ENCODE measurements at regions not wholly inside any gene's neighbourhood (a gene's known extent, or its start where the extent isn't known, plus 50 kb on each side); places are given as distances from the start of the nearest gene placed in this dataset.

- Histone ChIP-seq H3K4me3 (ENCODE audit: insufficient read length, low read depth) (no peak overlapping the region), H3K4me1 (ENCODE audit: insufficient read depth, insufficient read length) (no peaks in the 10 kb centered on the region), H3K27me3 (ENCODE audit: insufficient read depth, insufficient read length) (no peaks in the 10 kb centered on the region), H3K36me3 (ENCODE audit: insufficient read depth, insufficient read length, low read length) (no peaks in the 10 kb centered on the region), H3K9me3 (ENCODE audit: insufficient read depth, low read length) (no peaks in the 10 kb centered on the region), H3K9ac (ENCODE audit: insufficient read length, low read depth) (no peak overlapping the region)
- TF ChIP-seq YY1 (IDR thresholded peaks at IDR 0.05; ENCODE audit: insufficient read depth, insufficient read length), result no peak
- TF ChIP-seq SUZ12 (IDR thresholded peaks at IDR 0.05; ENCODE audit: extremely low read depth, insufficient read depth, insufficient read length), result no peak
- TF ChIP-seq ZNF274 (IDR thresholded peaks at IDR 0.05; ENCODE audit: low read depth, low read length), result no peak
- DNase-seq (ENCODE audit: low read depth, low spot score), result no peak
Observed at GRCh38 chr2:222807431-222807830, 53.4 kb upstream of the ACSL3 start.

- no peak overlapping the region for H3K4me3 ChIP-seq (ENCODE audit: insufficient read length, low read depth)
- no peaks in the 10 kb centered on the region for H3K9me3 ChIP-seq (ENCODE audit: insufficient read depth, low read length)
- TF ChIP-seq ZNF274 (IDR thresholded peaks at IDR 0.05; ENCODE audit: low read depth, low read length), result no peak
- TF ChIP-seq SUZ12 (IDR thresholded peaks at IDR 0.05; ENCODE audit: extremely low read depth, insufficient read depth, insufficient read length), result no peak
- H3K4me1 ChIP-seq (ENCODE audit: insufficient read depth, insufficient read length), result no peaks in the 10 kb centered on the region
- DNase-seq (ENCODE audit: low read depth, low spot score), result no peak
- H3K27me3 ChIP-seq (ENCODE audit: insufficient read depth, insufficient read length), result no peaks in the 10 kb centered on the region
- H3K9ac ChIP-seq (ENCODE audit: insufficient read length, low read depth), result no peak overlapping the region
- no peaks in the 10 kb centered on the region for H3K36me3 ChIP-seq (ENCODE audit: insufficient read depth, insufficient read length, low read length)
Observed at GRCh38 chr2:222809582-222809981, 51.3 kb upstream of the ACSL3 start.

GRCh38 chr2:222810044-222810443 lies 50.8 kb upstream of the ACSL3 start:
- H3K27me3 ChIP-seq (ENCODE audit: insufficient read depth, insufficient read length), result no peaks in the 10 kb centered on the region
- H3K9ac ChIP-seq (ENCODE audit: insufficient read length, low read depth), result no peak overlapping the region
- TF ChIP-seq YY1 (IDR thresholded peaks at IDR 0.05; ENCODE audit: insufficient read depth, insufficient read length), result no peak
- TF ChIP-seq ZNF274 (IDR thresholded peaks at IDR 0.05; ENCODE audit: low read depth, low read length), result no peak
- TF ChIP-seq SUZ12 (IDR thresholded peaks at IDR 0.05; ENCODE audit: extremely low read depth, insufficient read depth, insufficient read length), result no peak
- H3K36me3 ChIP-seq (ENCODE audit: insufficient read depth, insufficient read length, low read length), result no peaks in the 10 kb centered on the region
- no peaks in the 10 kb centered on the region for H3K4me1 ChIP-seq (ENCODE audit: insufficient read depth, insufficient read length)
- H3K4me3 ChIP-seq (ENCODE audit: insufficient read length, low read depth), result no peak overlapping the region
- H3K9me3 ChIP-seq (ENCODE audit: insufficient read depth, low read length), result peaks cover 4% of the 10 kb centered on the region; the same call in 1 of the 2 replicates
- no peak for DNase-seq (ENCODE audit: low read depth, low spot score)
